Stimulated activated CD8-positive, alpha-beta memory T cell treated with anti-CD3 and anti-CD28 coated beads, Interleukin-12 subunit alpha, Interleukin-12 subunit beta, amount 100 ng/mL, for 4 hours (primary cell): ENCODE measurements at regions not wholly inside any gene's neighbourhood (a gene's known extent, or its start where the extent isn't known, plus 50 kb on each side); places are given as distances from the start of the nearest gene placed in this dataset.

Source experiments
- DNase-seq: peaks from one replicate; pipeline ENCODE4 v3.0.0-alpha.2; 2020; ENCODE audit warnings: low read depth

DNA sequence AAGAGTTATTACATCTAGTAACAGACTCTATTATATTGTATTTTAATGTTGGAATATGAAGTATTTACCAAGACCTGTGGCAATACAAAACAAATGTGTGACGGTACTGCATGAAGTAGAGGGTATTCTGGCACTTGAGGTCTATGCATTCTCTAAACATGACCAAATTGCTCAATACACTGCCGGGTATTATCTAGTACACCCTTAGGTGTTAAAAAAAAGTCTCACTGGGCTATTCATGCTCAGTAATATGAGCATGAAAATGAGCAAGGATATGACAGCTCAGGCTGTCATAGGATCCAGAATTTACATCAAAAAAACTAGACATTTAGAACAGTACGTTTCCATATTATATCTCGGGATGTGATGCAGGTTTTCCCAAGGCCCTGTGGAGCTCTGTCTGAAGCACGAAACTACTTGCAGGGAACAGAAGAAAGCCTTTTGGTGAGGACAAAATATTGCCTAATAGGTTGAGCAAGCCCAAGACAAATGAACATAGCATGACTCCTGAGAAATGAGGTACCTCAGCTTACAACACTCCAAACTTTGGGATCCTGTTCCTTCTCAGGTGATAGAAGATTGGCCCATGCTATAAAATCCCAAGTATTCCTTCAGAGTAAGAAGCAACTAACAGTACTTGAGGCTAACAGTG is 74.1 kb upstream of the MAOA start:
- DNase-seq, result no peak

DNA sequence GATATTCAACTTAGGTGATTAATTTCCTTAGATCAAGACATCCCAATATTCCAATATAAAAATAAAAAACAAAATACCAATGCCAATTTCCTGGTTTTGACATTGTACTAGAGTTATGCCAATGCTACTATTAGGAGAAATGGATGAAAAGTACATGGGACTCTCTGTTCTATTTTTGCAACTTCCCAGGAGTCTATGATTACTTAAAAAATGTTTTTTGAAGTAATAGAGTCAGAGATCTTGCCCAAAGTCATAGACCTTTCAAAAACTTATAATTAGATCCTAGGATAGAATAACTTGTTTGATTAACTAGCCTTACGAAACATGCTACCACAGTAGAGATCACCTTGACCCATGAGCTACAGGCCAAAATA is 73.6 kb upstream of the MAOA start:
- no peak for DNase-seq

DNA sequence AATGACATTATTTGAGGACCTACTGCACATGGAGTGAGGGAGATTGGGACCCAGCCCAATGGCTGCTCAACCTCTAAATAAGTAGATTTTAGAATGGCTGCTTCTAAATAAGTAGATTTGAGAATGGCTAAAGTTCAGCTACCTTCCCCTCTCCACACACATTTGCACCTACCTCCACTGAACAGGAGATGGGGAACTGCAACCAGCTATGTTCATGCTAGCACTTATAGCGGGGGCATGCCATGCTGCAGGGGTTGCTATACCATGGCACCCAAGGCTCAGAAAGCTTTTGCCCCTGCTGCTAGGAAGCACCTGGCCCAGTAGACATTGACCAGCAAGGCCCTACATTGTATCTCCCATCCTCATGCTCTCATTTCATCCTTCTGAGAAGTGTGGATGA is 70.2 kb upstream of the MAOA start:
- DNase-seq, result no peak

DNA sequence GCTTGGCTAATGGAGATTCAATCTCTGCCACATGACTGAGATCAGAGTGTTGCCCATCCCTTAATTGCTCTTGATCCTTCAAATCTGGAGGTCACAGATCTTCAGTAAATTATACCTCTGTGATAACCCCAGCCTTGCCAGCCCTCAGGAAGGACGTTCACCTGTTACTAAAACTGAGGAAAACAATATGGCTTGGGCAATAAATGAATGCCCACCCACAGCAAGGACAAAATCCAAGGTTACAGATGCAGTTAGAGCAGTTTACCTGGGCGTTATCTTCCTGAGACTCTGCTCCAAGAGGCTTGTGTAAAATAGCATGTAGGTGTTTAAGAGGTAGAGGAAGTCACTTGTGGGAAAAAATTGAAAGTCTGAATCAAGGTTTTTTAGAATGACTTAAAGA is 69.3 kb upstream of the MAOA start:
- DNase-seq, result no peak

DNA sequence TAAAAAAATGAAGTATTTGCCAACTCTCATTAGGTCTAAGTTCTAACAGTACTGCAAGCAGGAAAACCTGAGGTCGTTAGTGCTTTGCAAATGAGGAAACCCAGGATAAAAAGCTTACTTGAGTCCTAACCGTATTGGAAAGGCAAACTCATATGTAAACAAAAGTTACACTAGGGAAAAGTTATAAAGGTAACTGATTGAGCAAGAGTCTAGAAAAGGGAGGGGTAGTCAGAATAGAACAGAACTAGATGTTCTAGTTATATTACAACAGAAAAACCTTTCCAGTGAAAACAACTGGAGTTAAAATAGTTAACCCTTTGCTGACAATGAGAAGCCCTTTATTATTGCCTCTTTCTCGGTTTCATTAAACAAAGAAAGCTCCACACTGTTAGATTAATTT is 66.4 kb upstream of the MAOA start:
- DNase-seq, result no peak

DNA sequence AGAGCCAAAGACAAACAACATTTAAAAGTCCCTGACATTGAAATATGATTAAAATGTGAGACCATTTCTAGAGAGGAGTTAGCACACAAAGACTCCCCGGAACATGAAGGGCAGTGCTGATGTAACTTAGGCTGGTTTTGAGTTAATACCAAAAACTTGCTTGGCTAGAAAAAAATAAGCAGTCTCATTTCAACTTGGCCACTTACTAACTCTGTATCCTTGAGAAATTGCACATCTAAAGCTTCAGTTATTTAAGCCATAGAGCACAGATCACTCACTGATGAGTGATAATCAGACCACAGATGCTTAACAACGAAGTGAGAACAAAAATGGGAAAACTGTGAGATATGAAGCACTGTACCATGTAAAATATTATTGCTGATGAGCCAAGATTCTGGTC is 65.9 kb upstream of the MAOA start:
- no peak for DNase-seq

DNA sequence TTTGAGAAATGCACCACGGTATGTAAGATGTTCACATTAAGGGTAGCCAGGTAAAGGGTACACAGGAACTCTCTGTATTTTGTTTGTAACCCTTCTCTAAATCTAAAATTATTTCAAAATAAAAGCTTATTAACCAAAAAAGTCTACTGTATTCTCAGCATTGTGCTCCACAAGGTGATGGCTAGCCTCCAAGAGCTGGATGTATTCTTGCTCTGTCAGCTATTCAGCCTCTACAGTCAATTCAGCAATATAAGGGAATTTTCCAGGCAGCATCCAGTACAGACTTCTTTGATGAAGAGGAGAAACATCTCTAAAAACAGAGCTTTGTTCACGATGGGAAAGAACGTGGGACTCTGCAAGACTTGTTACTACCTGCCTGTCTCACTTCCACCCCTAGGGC is 63.5 kb upstream of the MAOA start:
- no peak for DNase-seq

DNA sequence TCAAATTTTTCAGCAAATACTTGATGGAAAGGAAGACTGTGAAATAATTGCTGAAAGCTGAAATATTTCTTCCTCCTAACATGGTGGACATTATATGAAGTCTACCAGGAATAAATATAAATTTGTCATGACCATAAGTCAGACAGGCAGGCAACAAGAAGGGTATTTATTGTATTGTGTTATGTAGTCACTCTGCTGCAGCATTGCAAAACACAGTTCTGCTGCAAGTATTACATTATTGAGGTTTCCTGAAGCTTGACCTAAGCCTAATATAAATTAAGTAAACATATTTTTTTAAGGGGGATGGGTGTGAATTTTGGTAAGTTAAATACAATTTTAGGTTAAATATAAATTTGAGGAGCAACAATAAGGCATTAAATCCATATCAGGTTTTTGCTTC is 60.2 kb upstream of the MAOA start:
- DNase-seq, result no peak

DNA sequence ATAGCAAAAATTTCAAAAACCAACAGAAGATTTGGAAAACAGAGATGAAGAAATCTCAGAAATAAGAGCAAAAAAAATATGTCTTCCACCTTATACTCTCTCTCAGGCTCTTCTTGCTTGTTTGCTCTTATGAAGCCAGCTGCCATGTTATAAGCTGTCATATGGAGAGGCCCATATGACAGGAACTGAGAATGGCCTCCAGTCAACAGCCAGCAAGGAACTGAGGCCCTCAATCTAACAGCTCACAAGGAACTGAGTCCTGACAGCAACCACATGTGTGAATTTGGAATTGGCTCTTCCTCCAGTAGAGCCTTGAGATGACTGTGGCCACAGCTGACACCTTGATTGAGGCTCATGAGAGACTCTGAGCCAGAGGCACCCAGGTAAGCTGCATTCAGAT is 51.3 kb upstream of the MAOA start:
- no peak for DNase-seq

DNA sequence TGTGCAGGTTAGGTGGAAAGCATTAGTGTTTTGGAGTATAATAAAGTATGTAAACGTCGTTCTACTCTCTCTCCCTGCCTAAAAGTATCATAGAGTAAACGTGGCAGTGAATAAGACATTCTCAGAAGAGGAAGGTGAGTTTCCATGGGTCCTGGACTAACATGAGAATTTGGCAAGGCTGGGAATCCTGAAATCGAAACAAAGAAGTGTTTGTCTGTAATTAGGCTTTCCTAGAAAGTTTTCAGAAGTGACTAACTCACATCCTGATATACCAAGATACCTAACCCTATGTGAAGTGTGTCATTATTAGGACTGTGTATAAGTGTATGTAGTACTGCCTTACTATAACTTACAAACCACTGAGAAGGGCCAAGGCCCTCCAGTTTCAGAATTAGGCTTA is 50.7 kb upstream of the MAOA start:
- DNase-seq, result no peak
